ENCODE measurements at regions not wholly inside any gene's neighbourhood (a gene's known extent, or its start where the extent isn't known, plus 50 kb on each side); places are given as distances from the start of the nearest gene placed in this dataset.
"Not testable (repeated sequence)": the region's sequence is repeated elsewhere in the genome, so short reads cannot be mapped to it uniquely, and the experiment has no call there.

DNA sequence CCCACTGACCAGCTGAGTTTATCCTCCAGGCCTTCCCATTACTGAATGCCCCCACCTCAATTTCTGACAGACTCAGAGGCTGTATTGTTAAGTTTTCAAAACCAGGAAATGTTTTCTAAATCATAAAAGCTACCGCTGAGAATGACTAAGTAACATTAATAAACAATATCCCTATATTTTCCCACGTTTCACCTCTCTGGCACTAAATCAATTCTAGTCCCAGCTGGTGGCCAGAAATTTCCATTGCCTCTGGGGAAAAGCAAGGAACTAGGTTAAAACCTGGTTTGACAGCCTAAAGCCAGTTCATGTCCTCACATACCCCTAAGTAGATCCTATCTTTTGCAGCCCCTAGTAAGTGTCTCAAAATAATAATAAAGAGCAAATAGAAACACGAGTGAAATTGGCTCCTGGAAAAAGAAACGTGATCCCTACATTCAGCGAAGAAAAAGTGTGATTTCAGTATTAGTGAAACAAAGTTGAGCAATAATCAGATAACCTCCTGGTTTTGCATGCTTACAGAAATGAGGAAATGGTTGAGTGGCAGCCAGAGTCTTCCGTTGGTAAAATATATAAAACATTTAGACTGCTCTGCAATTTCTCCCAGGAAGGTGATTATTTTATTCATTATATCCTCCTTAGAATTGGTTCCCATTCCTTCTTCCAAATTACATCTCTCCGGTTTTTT, 110.9 kb downstream of the ESM1 start:
- TF ChIP-seq, protein P1, sequence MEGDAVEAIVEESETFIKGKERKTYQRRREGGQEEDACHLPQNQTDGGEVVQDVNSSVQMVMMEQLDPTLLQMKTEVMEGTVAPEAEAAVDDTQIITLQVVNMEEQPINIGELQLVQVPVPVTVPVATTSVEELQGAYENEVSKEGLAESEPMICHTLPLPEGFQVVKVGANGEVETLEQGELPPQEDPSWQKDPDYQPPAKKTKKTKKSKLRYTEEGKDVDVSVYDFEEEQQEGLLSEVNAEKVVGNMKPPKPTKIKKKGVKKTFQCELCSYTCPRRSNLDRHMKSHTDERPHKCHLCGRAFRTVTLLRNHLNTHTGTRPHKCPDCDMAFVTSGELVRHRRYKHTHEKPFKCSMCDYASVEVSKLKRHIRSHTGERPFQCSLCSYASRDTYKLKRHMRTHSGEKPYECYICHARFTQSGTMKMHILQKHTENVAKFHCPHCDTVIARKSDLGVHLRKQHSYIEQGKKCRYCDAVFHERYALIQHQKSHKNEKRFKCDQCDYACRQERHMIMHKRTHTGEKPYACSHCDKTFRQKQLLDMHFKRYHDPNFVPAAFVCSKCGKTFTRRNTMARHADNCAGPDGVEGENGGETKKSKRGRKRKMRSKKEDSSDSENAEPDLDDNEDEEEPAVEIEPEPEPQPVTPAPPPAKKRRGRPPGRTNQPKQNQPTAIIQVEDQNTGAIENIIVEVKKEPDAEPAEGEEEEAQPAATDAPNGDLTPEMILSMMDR (conservative IDR thresholded peaks at IDR 0.05) = no peak
- H3K27ac ChIP-seq = no peak overlapping the region

DNA sequence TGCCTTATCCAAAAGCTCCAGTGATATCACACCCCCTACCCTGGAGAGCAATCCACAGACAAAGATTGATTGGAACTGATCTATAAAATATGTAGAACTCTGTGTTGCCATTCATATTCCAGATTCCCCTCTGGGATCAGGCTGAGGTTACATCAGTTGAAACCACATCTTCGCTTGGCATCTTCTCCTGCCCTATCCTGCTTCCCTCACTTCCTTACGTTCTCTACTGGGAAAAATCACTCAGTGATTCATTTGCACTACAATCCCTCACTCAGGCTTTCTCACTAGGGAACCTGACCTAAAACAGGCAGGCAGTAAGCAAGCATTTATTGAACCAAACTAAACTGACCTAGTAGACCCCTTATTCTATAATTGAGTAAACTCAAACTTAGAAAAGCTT, 111.7 kb downstream of the ESM1 start:
- TF ChIP-seq, protein P1 (conservative IDR thresholded peaks at IDR 0.05) = no peak
- H3K27ac ChIP-seq = no peak overlapping the region

DNA sequence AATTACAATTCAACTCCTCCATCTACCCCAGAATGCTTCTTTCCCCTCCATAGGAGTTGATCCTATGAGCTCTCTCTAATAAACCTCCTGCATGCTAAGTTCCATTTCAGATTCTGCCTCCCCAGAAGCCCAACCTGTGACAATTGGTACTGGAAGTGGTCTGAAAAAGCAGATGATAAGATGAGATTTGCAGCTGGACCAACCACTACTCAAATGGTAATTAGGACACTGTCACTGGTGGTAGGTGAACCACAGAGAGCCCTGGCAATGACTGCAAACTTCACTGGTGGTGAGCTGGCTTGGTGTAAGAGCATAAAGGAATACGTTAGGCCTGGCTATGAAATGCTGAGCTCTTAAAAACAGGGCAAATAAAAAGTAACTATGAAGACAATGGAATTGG, 112.6 kb downstream of the ESM1 start:
- H3K27ac ChIP-seq = no peak overlapping the region
- TF ChIP-seq, protein P1 (conservative IDR thresholded peaks at IDR 0.05) = no peak

DNA sequence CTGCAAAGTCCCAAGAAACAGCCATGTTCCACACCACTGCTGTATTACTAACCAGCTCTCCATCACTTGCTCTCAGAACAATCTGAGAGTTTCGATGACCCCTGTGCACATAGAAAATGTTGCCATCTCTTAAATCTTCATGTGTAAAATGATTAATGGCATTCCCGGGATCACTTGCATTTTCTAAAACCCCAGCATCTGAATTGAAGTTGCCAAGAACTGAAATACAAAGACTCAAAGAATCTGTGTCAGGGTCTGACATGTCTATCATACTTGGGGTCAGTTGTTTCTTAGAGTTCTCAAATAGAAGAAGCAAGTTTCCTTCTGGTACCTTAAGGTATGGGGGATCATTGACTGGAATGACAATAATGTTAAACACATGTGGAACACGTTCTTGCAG, 115.1 kb downstream of the ESM1 start:
- no peak overlapping the region for H3K27ac ChIP-seq
- TF ChIP-seq, protein P1 (conservative IDR thresholded peaks at IDR 0.05) = no peak

DNA sequence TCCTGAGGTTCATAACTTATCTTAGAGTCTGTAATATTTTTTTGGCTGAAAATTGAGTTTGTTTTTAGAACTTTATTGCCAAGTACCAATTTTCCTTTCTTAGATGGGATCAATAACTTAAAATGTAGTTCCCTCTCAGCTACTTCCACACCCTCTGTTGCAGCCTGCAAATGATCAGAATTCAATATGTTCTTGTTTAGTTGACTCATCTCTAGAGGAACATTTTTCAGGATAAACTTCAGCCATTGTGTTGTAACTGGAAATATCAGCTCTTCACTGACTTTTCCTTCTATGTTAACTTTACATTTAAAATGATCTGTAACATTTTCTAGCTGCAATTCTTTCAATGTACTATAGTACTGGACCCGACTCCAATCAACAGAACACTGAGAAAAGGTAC, 115.7 kb downstream of the ESM1 start:
- TF ChIP-seq, protein P1 (conservative IDR thresholded peaks at IDR 0.05) = no peak
- H3K27ac ChIP-seq = no peak overlapping the region

DNA sequence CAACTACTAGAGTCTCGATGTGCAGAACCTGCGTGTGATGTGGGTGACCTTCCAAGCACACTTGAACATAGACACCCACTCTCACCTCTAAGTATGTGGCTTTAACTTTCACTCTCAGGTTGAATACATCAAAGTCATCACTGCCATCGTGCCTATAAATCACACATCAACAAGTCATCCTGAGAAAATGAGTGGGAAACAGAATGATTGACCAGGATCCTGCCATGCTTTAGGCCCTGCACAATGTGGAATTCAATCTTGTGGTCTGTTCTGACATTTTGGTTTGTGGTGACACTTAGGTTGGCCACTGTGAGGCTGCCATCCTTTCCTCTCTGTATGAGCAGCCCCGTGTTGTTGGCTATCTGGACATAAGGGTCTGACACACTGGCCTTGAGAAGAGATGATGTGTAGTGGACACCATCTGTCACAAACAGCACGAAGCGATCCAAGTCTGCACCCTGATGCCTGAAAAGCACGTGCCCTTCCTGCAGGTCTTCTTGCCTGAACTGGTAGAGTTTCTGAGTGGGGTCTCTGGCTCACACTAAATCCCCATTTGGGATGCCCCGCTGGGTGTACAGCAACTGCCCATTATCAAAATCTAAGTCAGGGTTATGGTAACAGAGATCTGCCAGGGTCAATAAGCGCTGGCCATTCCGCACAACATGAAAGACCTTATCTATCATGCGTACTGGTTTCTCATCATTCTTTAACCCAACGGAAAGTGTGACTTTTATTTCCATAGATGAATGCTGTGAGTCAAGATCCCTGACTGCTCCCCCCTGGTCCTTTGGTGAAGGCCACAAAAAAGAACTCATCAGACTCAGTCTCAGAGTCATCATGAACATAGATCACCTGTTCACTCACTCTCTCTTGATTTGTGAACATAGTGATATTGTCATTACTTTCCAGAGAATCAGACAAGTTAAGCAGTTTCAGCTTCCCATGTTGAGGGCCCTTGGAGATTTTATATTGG, 116.6 kb downstream of the ESM1 start:
- H3K27ac ChIP-seq = no peak overlapping the region
- TF ChIP-seq, protein P1 (conservative IDR thresholded peaks at IDR 0.05) = no peak

DNA sequence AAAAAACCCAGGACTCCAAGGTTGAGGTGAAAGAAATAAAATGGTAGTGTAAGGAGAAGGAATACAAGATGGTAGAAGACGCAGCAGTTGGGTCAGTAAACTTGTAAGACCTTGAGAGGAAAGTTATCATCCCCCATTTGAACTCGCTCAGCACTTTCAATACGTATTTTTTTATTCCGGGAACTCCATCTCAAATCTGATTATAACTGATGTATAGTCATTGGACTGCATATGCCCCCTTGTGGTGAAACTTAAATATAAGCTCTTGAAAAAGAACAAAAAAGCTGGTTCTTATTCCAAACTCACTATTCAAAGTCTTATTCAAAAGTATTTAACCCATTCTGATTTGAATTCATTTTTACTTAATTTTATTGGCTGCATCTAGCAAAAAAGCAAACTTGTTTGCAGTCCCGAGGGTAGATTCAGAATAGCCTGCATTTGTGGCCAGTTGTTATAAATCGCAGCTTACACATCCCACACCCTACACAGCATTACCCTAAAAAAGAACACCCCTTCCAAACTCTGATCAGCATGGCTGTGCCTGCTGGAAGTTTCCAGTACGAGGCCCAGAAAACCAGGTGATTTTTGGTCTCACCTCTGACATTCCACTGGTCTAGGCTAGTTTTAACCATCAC, 118.0 kb downstream of the ESM1 start:
- no peak overlapping the region for H3K27ac ChIP-seq
- TF ChIP-seq, protein P1 (conservative IDR thresholded peaks at IDR 0.05) = peak; percentile 80

DNA sequence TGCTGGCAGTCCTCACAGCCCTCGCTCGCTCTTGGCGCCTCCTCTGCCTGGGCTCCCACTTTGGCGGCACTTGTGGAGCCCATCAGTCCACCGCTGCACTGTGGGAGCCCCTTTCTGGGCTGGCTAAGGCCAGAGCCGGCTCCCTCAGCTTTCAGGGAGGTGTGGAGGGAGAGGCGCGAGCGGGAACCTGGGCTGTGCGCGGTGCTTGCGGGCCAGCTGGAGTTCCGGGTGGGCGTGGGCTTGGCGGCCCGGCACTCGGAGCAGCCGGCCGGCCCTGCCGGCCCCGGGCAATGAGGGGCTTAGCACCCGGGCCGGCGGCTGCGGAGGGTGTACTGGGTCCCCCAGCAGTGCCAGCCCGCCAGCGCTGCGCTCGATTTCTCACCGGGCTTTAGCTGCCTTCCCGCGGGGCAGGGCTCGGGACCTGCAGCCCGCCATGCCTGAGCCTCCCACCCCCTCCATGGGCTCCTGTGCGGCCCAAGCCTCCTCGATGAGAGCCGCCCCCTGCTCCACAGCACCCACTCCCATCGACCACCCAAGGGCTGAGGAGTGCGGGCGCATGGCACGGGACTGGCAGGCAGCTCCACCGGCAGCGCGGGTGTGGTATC, 120.4 kb downstream of the ESM1 start:
- H3K27ac ChIP-seq = not testable (repeated sequence)
